NB4 (cell line): ENCODE measurements at regions not wholly inside any gene's neighbourhood (a gene's known extent, or its start where the extent isn't known, plus 50 kb on each side); places are given as distances from the start of the nearest gene placed in this dataset.

Experiments used
- POLR2A ChIP-seq: IDR thresholded peaks from 2 replicates; pipeline ENCODE4 v1.6.1; 2011; ENCODE audit warnings: mild to moderate bottlenecking; ENCODE audit not compliant: insufficient read length; ENCODE audit errors: extremely low read depth
- TF ChIP-seq, protein P1 (sequence below): IDR thresholded peaks from one replicate; pipeline ENCODE4 v1.5.1; 2012; ENCODE audit warnings: low read depth, low read length

DNA sequence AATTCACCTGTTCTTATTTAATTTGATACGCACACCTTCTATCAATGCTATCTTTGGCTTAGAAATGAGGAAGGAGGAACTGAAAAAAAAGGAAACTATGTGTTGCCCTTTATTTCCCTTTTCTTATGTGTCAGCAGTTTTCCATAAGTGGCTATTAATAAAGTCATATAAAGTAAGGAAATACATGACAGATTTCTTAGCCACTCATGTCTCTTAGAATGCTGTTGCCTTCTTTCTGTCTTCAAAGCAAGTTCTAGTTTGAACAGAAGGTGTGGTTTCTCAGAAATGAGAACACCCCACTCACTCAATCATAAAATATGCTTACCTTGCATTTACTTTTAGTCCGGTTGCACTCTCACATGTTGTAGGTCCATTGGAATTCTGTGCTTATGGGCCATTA is 640.5 kb upstream of the GRM7 start:
- no peak for TF ChIP-seq POLR2A
- TF ChIP-seq, protein P1, sequence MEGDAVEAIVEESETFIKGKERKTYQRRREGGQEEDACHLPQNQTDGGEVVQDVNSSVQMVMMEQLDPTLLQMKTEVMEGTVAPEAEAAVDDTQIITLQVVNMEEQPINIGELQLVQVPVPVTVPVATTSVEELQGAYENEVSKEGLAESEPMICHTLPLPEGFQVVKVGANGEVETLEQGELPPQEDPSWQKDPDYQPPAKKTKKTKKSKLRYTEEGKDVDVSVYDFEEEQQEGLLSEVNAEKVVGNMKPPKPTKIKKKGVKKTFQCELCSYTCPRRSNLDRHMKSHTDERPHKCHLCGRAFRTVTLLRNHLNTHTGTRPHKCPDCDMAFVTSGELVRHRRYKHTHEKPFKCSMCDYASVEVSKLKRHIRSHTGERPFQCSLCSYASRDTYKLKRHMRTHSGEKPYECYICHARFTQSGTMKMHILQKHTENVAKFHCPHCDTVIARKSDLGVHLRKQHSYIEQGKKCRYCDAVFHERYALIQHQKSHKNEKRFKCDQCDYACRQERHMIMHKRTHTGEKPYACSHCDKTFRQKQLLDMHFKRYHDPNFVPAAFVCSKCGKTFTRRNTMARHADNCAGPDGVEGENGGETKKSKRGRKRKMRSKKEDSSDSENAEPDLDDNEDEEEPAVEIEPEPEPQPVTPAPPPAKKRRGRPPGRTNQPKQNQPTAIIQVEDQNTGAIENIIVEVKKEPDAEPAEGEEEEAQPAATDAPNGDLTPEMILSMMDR: no peak
